ENCODE measurements at regions not wholly inside any gene's neighbourhood (a gene's known extent, or its start where the extent isn't known, plus 50 kb on each side); places are given as distances from the start of the nearest gene placed in this dataset.
"Not testable (repeated sequence)": the region's sequence is repeated elsewhere in the genome, so short reads cannot be mapped to it uniquely, and the experiment has no call there.

DNA sequence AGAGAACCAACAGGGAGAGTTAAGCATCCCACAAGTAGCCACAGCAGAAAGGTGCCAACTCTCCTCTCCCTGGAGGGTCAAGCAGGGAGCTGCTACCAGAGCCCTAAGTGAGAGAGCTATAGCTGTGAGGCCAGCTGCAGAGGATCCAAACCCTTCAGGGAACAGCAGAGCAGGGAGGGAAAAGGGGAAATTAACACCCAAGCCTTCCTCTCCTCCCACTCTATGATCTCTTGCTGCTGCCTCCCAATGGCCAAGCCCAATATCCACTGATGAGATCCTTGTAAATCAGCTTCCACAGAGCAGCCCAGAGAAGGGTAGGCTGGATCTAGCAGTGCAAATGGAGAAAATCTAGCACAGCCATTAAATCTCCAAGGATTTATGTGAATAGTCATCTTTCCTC lies 68.2 kb upstream of the THBS1 start:
- CTCF ChIA-PET: no interaction called here
- Mint-ChIP-seq H3K4me1 (no peaks in the 10 kb centered on the region), H3K4me3 (no peak overlapping the region), H3K27me3 (peaks cover 29 to 57% (median 39%) of the 10 kb centered on the region in 5 donors), H3K9me3 (peaks cover 2 to 35% (median 15%) of the 10 kb centered on the region in 11 donors), H3K36me3 (peaks cover 0 to 6% (median 0%) of the 10 kb centered on the region in 5 donors), H3K27ac (no peak overlapping the region)
- Histone ChIP-seq H3K9me3 (ENCODE audit: control insufficient read depth in 2 of 3, low read length in 3 of 3) (no peaks in the 10 kb centered on the region), H3K4me1 (ENCODE audit: control insufficient read depth in 2 of 2, insufficient read depth in 2 of 2, low read length in 2 of 2) (no peaks in the 10 kb centered on the region), H3K36me3 (ENCODE audit: control insufficient read depth in 2 of 3, insufficient read depth in 3 of 3, low read length in 3 of 3) (no peaks in the 10 kb centered on the region), H3K27ac (ENCODE audit: low read depth, low read length) (no peak overlapping the region), H3K27me3 (ENCODE audit: control insufficient read depth in 2 of 2, insufficient read depth in 2 of 2, low read length in 2 of 2) (no peaks in the 10 kb centered on the region), H3K4me3 (ENCODE audit: low read length) (no peak overlapping the region)
- ATAC-seq: no peak
- intact Hi-C loops (cut with micrococcal nuclease): no loop called here
- DNase-seq: no peak
- POLR2A ChIA-PET: no interaction called here

DNA sequence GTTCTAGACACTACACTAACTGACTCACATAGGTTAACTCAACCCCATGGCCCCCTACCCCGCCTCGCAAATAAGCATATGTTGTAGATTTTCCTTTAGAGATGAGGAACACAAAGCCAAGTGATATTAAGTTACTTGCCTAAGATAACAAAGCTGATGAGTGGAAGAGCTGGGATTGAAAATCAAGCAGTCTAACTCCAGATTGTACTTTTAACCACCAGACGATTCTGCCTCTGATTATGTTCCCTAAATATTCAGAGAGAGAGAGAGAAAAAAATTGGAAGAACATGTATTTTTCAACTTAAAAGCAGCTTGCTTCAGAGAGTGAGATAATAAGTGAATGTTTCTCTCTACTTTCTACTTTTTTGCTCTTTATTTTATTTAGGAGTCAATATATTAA lies 66.9 kb upstream of the THBS1 start:
- POLR2A ChIA-PET: no interaction called here
- ATAC-seq (no peak), DNase-seq (no peak)
- no peaks in the 10 kb centered on the region for H3K4me1 ChIP-seq (ENCODE audit: control insufficient read depth in 2 of 2, insufficient read depth in 2 of 2, low read length in 2 of 2)
- H3K4me3 ChIP-seq (ENCODE audit: low read length): no peak overlapping the region
- CTCF ChIA-PET: no interaction called here
- H3K4me3 Mint-ChIP-seq: no peak overlapping the region
- peaks cover 0 to 6% (median 0%) of the 10 kb centered on the region in 5 donors for H3K36me3 Mint-ChIP-seq
- no peak overlapping the region for H3K27ac ChIP-seq (ENCODE audit: low read depth, low read length)
- no peaks in the 10 kb centered on the region for H3K4me1 Mint-ChIP-seq
- H3K27me3 Mint-ChIP-seq: peaks cover 32 to 65% (median 47%) of the 10 kb centered on the region in 5 donors
- H3K9me3 Mint-ChIP-seq: peaks cover 2 to 35% (median 18%) of the 10 kb centered on the region in 11 donors
- no peak overlapping the region for H3K27ac Mint-ChIP-seq
- intact Hi-C loops (cut with micrococcal nuclease): no loop called here
- no peaks in the 10 kb centered on the region for H3K27me3 ChIP-seq (ENCODE audit: control insufficient read depth in 2 of 2, insufficient read depth in 2 of 2, low read length in 2 of 2)
- H3K36me3 ChIP-seq (ENCODE audit: control insufficient read depth in 2 of 3, insufficient read depth in 3 of 3, low read length in 3 of 3): no peaks in the 10 kb centered on the region
- no peaks in the 10 kb centered on the region for H3K9me3 ChIP-seq (ENCODE audit: control insufficient read depth in 2 of 3, low read length in 3 of 3)

DNA sequence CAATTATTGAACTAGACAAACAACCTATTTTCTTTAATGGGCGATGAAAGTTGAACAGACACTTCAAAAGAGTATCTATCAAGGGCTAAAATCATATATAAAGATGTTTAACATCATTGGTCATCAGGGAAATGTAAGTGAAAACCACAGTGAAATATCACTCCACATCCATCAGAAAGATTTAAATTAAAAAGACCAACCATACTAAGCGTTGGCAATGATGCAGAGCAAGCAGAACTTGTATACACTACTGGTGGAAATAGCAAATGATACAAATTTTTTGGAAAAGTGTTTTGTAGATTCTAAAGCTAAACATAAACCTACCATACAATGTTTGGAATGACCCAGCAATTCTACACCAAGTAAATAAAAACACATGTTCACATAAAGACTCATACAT lies 65.9 kb upstream of the THBS1 start:
- H3K27me3 Mint-ChIP-seq: peaks cover 32 to 63% (median 47%) of the 10 kb centered on the region in 5 donors
- Histone ChIP-seq H3K4me1 (ENCODE audit: control insufficient read depth in 2 of 2, insufficient read depth in 2 of 2, low read length in 2 of 2) (no peaks in the 10 kb centered on the region), H3K4me3 (ENCODE audit: low read length) (no peak overlapping the region), H3K27me3 (ENCODE audit: control insufficient read depth in 2 of 2, insufficient read depth in 2 of 2, low read length in 2 of 2) (no peaks in the 10 kb centered on the region), H3K36me3 (ENCODE audit: control insufficient read depth in 2 of 3, insufficient read depth in 3 of 3, low read length in 3 of 3) (no peaks in the 10 kb centered on the region), H3K27ac (ENCODE audit: low read depth, low read length) (no peak overlapping the region), H3K9me3 (ENCODE audit: control insufficient read depth in 2 of 3, low read length in 3 of 3) (no peaks in the 10 kb centered on the region)
- ATAC-seq: no peak
- H3K27ac Mint-ChIP-seq: no peak overlapping the region
- intact Hi-C loops (cut with micrococcal nuclease): no loop called here
- H3K4me1 Mint-ChIP-seq: no peaks in the 10 kb centered on the region
- H3K36me3 Mint-ChIP-seq: peaks cover 0 to 6% (median 0%) of the 10 kb centered on the region in 5 donors
- CTCF ChIA-PET: no interaction called here
- DNase-seq: no peak
- no peak overlapping the region for H3K4me3 Mint-ChIP-seq
- POLR2A ChIA-PET: no interaction called here
- H3K9me3 Mint-ChIP-seq: peaks cover 2 to 35% (median 18%) of the 10 kb centered on the region in 11 donors

DNA sequence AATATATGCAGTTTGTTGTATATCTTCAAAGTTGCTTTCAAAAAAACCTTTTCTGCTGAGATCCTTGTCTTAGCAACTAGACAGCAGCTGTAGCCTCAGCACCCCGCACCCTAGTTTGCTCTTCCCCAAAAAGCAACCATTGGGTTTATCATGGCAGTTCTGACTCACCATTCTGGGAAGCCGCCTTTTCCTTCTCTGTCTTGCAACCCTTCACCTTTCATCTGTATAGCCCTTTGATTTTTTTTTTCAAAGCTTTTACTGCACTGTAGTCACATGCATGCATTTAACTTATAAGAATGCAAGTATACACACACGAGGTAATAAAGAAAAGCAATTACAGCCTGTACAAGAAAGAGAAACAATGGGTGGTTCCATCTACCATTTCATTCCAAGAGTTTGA lies 65.1 kb upstream of the THBS1 start:
- ChIA-PET POLR2A (no interaction called here), CTCF (no interaction called here)
- no peak for ATAC-seq
- H3K4me1 ChIP-seq (ENCODE audit: control insufficient read depth in 2 of 2, insufficient read depth in 2 of 2, low read length in 2 of 2): no peaks in the 10 kb centered on the region
- no peaks in the 10 kb centered on the region for H3K27me3 ChIP-seq (ENCODE audit: control insufficient read depth in 2 of 2, insufficient read depth in 2 of 2, low read length in 2 of 2)
- H3K4me3 ChIP-seq (ENCODE audit: low read length): no peak overlapping the region
- intact Hi-C loops (cut with micrococcal nuclease): no loop called here
- no peaks in the 10 kb centered on the region for H3K9me3 ChIP-seq (ENCODE audit: control insufficient read depth in 2 of 3, low read length in 3 of 3)
- DNase-seq: no peak
- no peak overlapping the region for H3K4me3 Mint-ChIP-seq
- H3K36me3 ChIP-seq (ENCODE audit: control insufficient read depth in 2 of 3, insufficient read depth in 3 of 3, low read length in 3 of 3): no peaks in the 10 kb centered on the region
- H3K9me3 Mint-ChIP-seq: peaks cover 2 to 35% (median 18%) of the 10 kb centered on the region in 11 donors
- H3K27me3 Mint-ChIP-seq: peaks cover 32 to 56% (median 42%) of the 10 kb centered on the region in 5 donors
- H3K4me1 Mint-ChIP-seq: no peaks in the 10 kb centered on the region
- H3K36me3 Mint-ChIP-seq: peaks cover 0 to 6% (median 0%) of the 10 kb centered on the region in 5 donors
- H3K27ac ChIP-seq (ENCODE audit: low read depth, low read length): no peak overlapping the region
- H3K27ac Mint-ChIP-seq: no peak overlapping the region

DNA sequence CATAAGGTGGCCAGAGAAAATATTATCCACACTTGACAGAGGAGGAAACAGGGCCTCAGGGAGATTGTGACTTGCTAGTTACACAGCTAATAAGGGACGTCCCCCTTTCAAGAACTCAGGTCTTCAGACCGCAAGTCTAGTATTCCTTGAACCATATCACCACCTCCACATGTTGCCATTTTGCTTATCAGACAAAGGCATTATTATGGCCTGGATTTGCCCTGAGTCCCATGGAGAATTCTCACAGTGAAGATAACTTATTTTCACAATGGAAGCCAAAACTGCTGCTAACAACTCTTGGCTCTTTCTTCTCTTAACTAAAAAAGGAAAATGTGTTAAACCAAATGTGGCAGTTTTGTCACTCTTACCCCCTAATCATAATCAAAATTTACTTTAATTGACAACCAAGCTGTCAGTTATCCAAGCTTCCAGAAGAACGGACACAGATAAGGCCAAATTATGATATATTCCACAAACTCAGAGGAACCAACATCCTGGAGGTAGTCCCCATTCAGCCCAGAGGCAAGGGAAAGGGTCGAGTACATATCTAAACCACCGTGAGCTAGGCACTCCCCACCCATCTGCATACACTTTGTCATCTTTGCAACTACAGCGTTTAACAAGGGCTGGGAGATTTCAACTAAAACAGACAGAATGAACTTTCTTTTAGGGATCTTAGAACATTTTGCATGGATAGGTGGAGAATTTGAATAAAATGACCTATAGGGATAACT lies 63.6 kb upstream of the THBS1 start:
- H3K27ac ChIP-seq (ENCODE audit: low read depth, low read length): no peak overlapping the region
- ChIA-PET POLR2A (no interaction called here), CTCF (no interaction called here)
- H3K9me3 ChIP-seq (ENCODE audit: control insufficient read depth in 2 of 3, low read length in 3 of 3): no peaks in the 10 kb centered on the region
- no peak for ATAC-seq
- no peaks in the 10 kb centered on the region for H3K4me1 Mint-ChIP-seq
- no peak for DNase-seq
- intact Hi-C loops (cut with micrococcal nuclease): no loop called here
- H3K36me3 Mint-ChIP-seq: peaks cover 0 to 6% (median 0%) of the 10 kb centered on the region in 5 donors
- H3K27ac Mint-ChIP-seq: no peak overlapping the region
- peaks cover 31 to 53% (median 32%) of the 10 kb centered on the region in 5 donors for H3K27me3 Mint-ChIP-seq
- H3K27me3 ChIP-seq (ENCODE audit: control insufficient read depth in 2 of 2, insufficient read depth in 2 of 2, low read length in 2 of 2): no peaks in the 10 kb centered on the region
- H3K9me3 Mint-ChIP-seq: peaks cover 3 to 42% (median 18%) of the 10 kb centered on the region in 11 donors
- no peaks in the 10 kb centered on the region for H3K4me1 ChIP-seq (ENCODE audit: control insufficient read depth in 2 of 2, insufficient read depth in 2 of 2, low read length in 2 of 2)
- no peak overlapping the region for H3K4me3 ChIP-seq (ENCODE audit: low read length)
- no peaks in the 10 kb centered on the region for H3K36me3 ChIP-seq (ENCODE audit: control insufficient read depth in 2 of 3, insufficient read depth in 3 of 3, low read length in 3 of 3)
- no peak overlapping the region for H3K4me3 Mint-ChIP-seq

DNA sequence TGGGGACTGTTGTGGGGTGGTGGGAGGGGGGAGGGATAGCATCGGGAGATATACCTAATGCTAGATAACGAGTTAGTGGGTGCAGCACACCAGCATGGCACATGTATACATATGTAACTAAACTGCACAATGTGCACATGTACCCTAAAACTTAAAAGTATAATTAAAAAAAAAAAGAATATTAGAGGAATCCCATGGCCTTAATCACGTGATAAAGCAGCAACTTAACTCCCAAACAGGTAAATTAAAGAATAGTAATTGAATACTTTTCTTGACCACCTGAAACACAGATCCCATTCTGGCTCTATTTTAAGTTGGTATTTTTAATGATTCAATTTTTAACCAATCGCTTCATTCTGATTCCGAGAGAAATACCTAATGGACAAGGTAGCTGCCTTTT lies 56.9 kb upstream of the THBS1 start:
- CTCF ChIA-PET; H3K36me3 Mint-ChIP-seq; H3K27ac ChIP-seq (ENCODE audit: low read depth, low read length); H3K27ac Mint-ChIP-seq; H3K4me3 Mint-ChIP-seq; ATAC-seq; DNase-seq; H3K9me3 ChIP-seq (ENCODE audit: control insufficient read depth in 2 of 3, low read length in 3 of 3); H3K4me1 ChIP-seq (ENCODE audit: control insufficient read depth in 2 of 2, insufficient read depth in 2 of 2, low read length in 2 of 2); H3K4me1 Mint-ChIP-seq; H3K4me3 ChIP-seq (ENCODE audit: low read length); H3K36me3 ChIP-seq (ENCODE audit: control insufficient read depth in 2 of 3, insufficient read depth in 3 of 3, low read length in 3 of 3); POLR2A ChIA-PET; H3K27me3 ChIP-seq (ENCODE audit: control insufficient read depth in 2 of 2, insufficient read depth in 2 of 2, low read length in 2 of 2); intact Hi-C loops (cut with micrococcal nuclease): not testable (repeated sequence)
- H3K9me3 Mint-ChIP-seq: peaks cover 0 to 14% (median 3%) of the 10 kb centered on the region in 11 donors
- H3K27me3 Mint-ChIP-seq: peaks cover 6 to 24% (median 16%) of the 10 kb centered on the region in 5 donors

DNA sequence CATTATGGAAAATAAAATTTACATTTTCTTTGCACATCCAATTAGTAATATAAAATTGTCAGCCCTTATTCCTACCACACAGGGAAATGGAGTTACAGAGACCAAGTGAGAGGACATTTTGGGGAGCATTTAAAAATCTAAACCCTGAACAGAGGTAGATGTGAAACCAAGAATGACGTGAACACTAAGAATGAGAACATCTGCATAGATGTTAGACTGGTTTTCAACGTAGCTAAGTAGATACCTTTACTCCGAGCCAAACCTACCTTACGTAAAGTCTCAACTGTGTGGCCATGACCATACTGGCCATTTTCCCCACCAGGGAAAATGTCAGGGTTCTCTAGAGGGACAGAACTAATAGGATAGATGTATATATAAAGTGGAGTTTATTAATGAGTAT lies 51.4 kb upstream of the THBS1 start:
- H3K4me1 ChIP-seq (ENCODE audit: control insufficient read depth in 2 of 2, insufficient read depth in 2 of 2, low read length in 2 of 2): no peaks in the 10 kb centered on the region
- H3K27me3 ChIP-seq (ENCODE audit: control insufficient read depth in 2 of 2, insufficient read depth in 2 of 2, low read length in 2 of 2): no peaks in the 10 kb centered on the region
- intact Hi-C loops (cut with micrococcal nuclease): no loop called here
- no peaks in the 10 kb centered on the region for H3K36me3 ChIP-seq (ENCODE audit: control insufficient read depth in 2 of 3, insufficient read depth in 3 of 3, low read length in 3 of 3)
- no peaks in the 10 kb centered on the region for H3K4me1 Mint-ChIP-seq
- CTCF ChIA-PET: no interaction called here
- H3K9me3 Mint-ChIP-seq: peaks cover 0 to 4% (median 0%) of the 10 kb centered on the region in 11 donors
- ATAC-seq: no peak
- H3K27me3 Mint-ChIP-seq: peaks cover 10 to 41% (median 13%) of the 10 kb centered on the region in 5 donors
- no peaks in the 10 kb centered on the region for H3K9me3 ChIP-seq (ENCODE audit: control insufficient read depth in 2 of 3, low read length in 3 of 3)
- no peak overlapping the region for H3K27ac Mint-ChIP-seq
- POLR2A ChIA-PET: no interaction called here
- H3K27ac ChIP-seq (ENCODE audit: low read depth, low read length): no peak overlapping the region
- no peak overlapping the region for H3K4me3 ChIP-seq (ENCODE audit: low read length)
- no peak for DNase-seq
- no peak overlapping the region for H3K4me3 Mint-ChIP-seq
- H3K36me3 Mint-ChIP-seq: no peaks in the 10 kb centered on the region
